ACC112 (cell line): ENCODE measurements at regions not wholly inside any gene's neighbourhood (a gene's known extent, or its start where the extent isn't known, plus 50 kb on each side); places are given as distances from the start of the nearest gene placed in this dataset.

Experiments
- H2AFZ ChIP-seq: fragments of 200-600 bp; sonication (generic); one replicate; pipeline ENCODE4 v1.6.0; 2017; ENCODE audit warnings: antibody characterized with exemption, low read length; ENCODE audit not compliant: unreplicated experiment
- H3K27ac ChIP-seq: fragments of 200-600 bp; sonication (generic); 2 replicates; pipeline ENCODE4 v1.5.1; 2014; ENCODE audit warnings: low read depth, mild to moderate bottlenecking, antibody characterized with exemption, low read length, moderate library complexity
- H3K27me3 ChIP-seq: fragments of 200-600 bp; sonication (generic); 2 replicates; pipeline ENCODE4 v1.6.1; 2014; ENCODE audit warnings: mild to moderate bottlenecking, antibody characterized with exemption, low read length, moderate library complexity, mixed read lengths; ENCODE audit not compliant: insufficient read depth
- H3K36me3 ChIP-seq: fragments of 200-600 bp; sonication (generic); 2 replicates; pipeline ENCODE4 v1.6.1; 2016; ENCODE audit warnings: mild to moderate bottlenecking, antibody characterized with exemption, low read length, moderate library complexity, mixed read lengths; ENCODE audit not compliant: insufficient read depth
- H3K4me1 ChIP-seq: fragments of 200-600 bp; sonication (generic); one replicate; pipeline ENCODE4 v1.6.1; 2016; ENCODE audit warnings: low read length, mixed read lengths; ENCODE audit not compliant: insufficient read depth, unreplicated experiment, control insufficient read depth
- H3K4me3 ChIP-seq: fragments of 200-600 bp; sonication (generic); 2 replicates; pipeline ENCODE4 v1.5.1; 2014; ENCODE audit warnings: mild to moderate bottlenecking, low read depth, low read length
- H3K79me2 ChIP-seq: fragments of 200-600 bp; sonication (generic); one replicate; pipeline ENCODE4 v1.6.0; 2016; ENCODE audit warnings: low read length; ENCODE audit not compliant: control insufficient read depth, unreplicated experiment, insufficient read depth

GRCh38 chr4:58188316-58188715, 1078.1 kb upstream of the IGFBP7 start:
- no peaks in the 10 kb centered on the region for H3K27me3 ChIP-seq
- H3K79me2 ChIP-seq, result no peaks in the 10 kb centered on the region
- H2AFZ ChIP-seq, result no peak overlapping the region
- H3K4me1 ChIP-seq, result no peaks in the 10 kb centered on the region
- no peaks in the 10 kb centered on the region for H3K36me3 ChIP-seq
- H3K4me3 ChIP-seq, result no peak overlapping the region
- no peak overlapping the region for H3K27ac ChIP-seq

- Histone ChIP-seq H3K27me3 (no peaks in the 10 kb centered on the region), H3K27ac (no peak overlapping the region), H3K4me3 (no peak overlapping the region), H3K4me1 (no peaks in the 10 kb centered on the region), H2AFZ (no peak overlapping the region), H3K36me3 (no peaks in the 10 kb centered on the region), H3K79me2 (no peaks in the 10 kb centered on the region)
Observed at GRCh38 chr4:58175024-58175423, 1064.8 kb upstream of the IGFBP7 start.

GRCh38 chr4:58166490-58166889, 1056.3 kb upstream of the IGFBP7 start:
- Histone ChIP-seq H2AFZ (no peak overlapping the region), H3K79me2 (no peaks in the 10 kb centered on the region), H3K27ac (no peak overlapping the region), H3K27me3 (no peaks in the 10 kb centered on the region), H3K4me3 (no peak overlapping the region), H3K4me1 (no peaks in the 10 kb centered on the region), H3K36me3 (no peaks in the 10 kb centered on the region)

GRCh38 chr4:58163156-58163555, 1053.0 kb upstream of the IGFBP7 start:
- Histone ChIP-seq H3K4me1 (no peaks in the 10 kb centered on the region), H3K36me3 (no peaks in the 10 kb centered on the region), H2AFZ (no peak overlapping the region), H3K4me3 (no peak overlapping the region), H3K27ac (no peak overlapping the region), H3K79me2 (no peaks in the 10 kb centered on the region), H3K27me3 (no peaks in the 10 kb centered on the region)

- Histone ChIP-seq H2AFZ (no peak overlapping the region), H3K4me1 (no peaks in the 10 kb centered on the region), H3K4me3 (no peak overlapping the region), H3K79me2 (no peaks in the 10 kb centered on the region), H3K36me3 (no peaks in the 10 kb centered on the region), H3K27ac (no peak overlapping the region), H3K27me3 (no peaks in the 10 kb centered on the region)
Observed at GRCh38 chr4:58149404-58150085, 1039.4 kb upstream of the IGFBP7 start.

GRCh38 chr4:58144721-58145120, 1034.5 kb upstream of the IGFBP7 start:
- Histone ChIP-seq H3K36me3 (no peaks in the 10 kb centered on the region), H2AFZ (no peak overlapping the region), H3K27me3 (no peaks in the 10 kb centered on the region), H3K79me2 (no peaks in the 10 kb centered on the region), H3K4me3 (no peak overlapping the region), H3K27ac (no peak overlapping the region), H3K4me1 (no peaks in the 10 kb centered on the region)

GRCh38 chr4:58138786-58139668, 1028.8 kb upstream of the IGFBP7 start:
- Histone ChIP-seq H3K27me3 (no peaks in the 10 kb centered on the region), H3K4me1 (no peaks in the 10 kb centered on the region), H2AFZ (no peak overlapping the region), H3K4me3 (no peak overlapping the region), H3K36me3 (no peaks in the 10 kb centered on the region), H3K27ac (no peak overlapping the region), H3K79me2 (no peaks in the 10 kb centered on the region)

- Histone ChIP-seq H3K4me3 (no peak overlapping the region), H3K27me3 (no peaks in the 10 kb centered on the region), H2AFZ (no peak overlapping the region), H3K79me2 (no peaks in the 10 kb centered on the region), H3K36me3 (no peaks in the 10 kb centered on the region), H3K27ac (no peak overlapping the region), H3K4me1 (no peaks in the 10 kb centered on the region)
Observed at GRCh38 chr4:58136604-58137003, 1026.4 kb upstream of the IGFBP7 start.

GRCh38 chr4:58127680-58128079, 1017.5 kb upstream of the IGFBP7 start:
- H3K4me1 ChIP-seq, result no peaks in the 10 kb centered on the region
- no peaks in the 10 kb centered on the region for H3K27me3 ChIP-seq
- no peak overlapping the region for H3K27ac ChIP-seq
- no peaks in the 10 kb centered on the region for H3K79me2 ChIP-seq
- no peak overlapping the region for H2AFZ ChIP-seq
- H3K4me3 ChIP-seq, result no peak overlapping the region
- no peaks in the 10 kb centered on the region for H3K36me3 ChIP-seq

GRCh38 chr4:58119298-58119697, 1009.1 kb upstream of the IGFBP7 start:
- Histone ChIP-seq H3K27me3 (no peaks in the 10 kb centered on the region), H2AFZ (no peak overlapping the region), H3K27ac (no peak overlapping the region), H3K4me1 (no peaks in the 10 kb centered on the region), H3K36me3 (no peaks in the 10 kb centered on the region), H3K4me3 (no peak overlapping the region), H3K79me2 (no peaks in the 10 kb centered on the region)

- H3K4me3 ChIP-seq, result no peak overlapping the region
- no peaks in the 10 kb centered on the region for H3K4me1 ChIP-seq
- H3K36me3 ChIP-seq, result no peaks in the 10 kb centered on the region
- H3K79me2 ChIP-seq, result no peaks in the 10 kb centered on the region
- H3K27ac ChIP-seq, result no peak overlapping the region
- H2AFZ ChIP-seq, result no peak overlapping the region
- H3K27me3 ChIP-seq, result no peaks in the 10 kb centered on the region
Observed at GRCh38 chr4:58113126-58113525, 1002.9 kb upstream of the IGFBP7 start.
